ENCODE measurements at regions not wholly inside any gene's neighbourhood (a gene's known extent, or its start where the extent isn't known, plus 50 kb on each side); places are given as distances from the start of the nearest gene placed in this dataset.

DNA sequence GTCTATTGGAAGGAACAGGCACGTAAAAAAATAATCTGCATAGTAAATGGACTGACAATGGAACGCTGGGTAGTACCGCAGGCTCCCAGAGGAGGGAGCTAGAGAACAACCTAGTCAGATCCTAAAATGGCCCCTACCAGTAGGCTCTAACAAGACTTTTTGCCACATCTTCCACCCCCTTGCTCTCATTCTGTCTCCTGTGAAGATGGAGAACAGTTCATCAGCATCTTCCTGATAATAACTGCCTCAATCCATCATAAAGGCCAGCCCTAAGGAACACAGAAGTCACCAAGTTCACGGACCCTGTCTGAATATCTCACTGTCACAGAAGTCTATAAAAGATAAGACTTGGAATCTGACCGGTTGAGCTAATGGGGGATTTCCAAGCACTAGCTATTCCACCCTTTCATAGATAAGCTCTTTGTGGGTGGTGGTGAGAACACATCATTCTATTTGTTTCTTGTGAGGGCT, 133.4 kb downstream of the SLC1A3 start:
- TF ChIP-seq SIN3A (IDR thresholded peaks at IDR 0.05; ENCODE audit: borderline replicate concordance, insufficient read depth, low read length) (no peak), TAF1 (IDR thresholded peaks at IDR 0.05; ENCODE audit: borderline replicate concordance, insufficient read depth, low read length) (no peak), POLR2AphosphoS5 (IDR thresholded peaks at IDR 0.05; ENCODE audit: low read depth, low read length) (no peak), FOXP2 (optimal IDR thresholded peaks at IDR 0.05; ENCODE audit: borderline replicate concordance, extremely low read depth, extremely low read length, insufficient read depth) (no peak)
- TF ChIP-seq, protein P1, sequence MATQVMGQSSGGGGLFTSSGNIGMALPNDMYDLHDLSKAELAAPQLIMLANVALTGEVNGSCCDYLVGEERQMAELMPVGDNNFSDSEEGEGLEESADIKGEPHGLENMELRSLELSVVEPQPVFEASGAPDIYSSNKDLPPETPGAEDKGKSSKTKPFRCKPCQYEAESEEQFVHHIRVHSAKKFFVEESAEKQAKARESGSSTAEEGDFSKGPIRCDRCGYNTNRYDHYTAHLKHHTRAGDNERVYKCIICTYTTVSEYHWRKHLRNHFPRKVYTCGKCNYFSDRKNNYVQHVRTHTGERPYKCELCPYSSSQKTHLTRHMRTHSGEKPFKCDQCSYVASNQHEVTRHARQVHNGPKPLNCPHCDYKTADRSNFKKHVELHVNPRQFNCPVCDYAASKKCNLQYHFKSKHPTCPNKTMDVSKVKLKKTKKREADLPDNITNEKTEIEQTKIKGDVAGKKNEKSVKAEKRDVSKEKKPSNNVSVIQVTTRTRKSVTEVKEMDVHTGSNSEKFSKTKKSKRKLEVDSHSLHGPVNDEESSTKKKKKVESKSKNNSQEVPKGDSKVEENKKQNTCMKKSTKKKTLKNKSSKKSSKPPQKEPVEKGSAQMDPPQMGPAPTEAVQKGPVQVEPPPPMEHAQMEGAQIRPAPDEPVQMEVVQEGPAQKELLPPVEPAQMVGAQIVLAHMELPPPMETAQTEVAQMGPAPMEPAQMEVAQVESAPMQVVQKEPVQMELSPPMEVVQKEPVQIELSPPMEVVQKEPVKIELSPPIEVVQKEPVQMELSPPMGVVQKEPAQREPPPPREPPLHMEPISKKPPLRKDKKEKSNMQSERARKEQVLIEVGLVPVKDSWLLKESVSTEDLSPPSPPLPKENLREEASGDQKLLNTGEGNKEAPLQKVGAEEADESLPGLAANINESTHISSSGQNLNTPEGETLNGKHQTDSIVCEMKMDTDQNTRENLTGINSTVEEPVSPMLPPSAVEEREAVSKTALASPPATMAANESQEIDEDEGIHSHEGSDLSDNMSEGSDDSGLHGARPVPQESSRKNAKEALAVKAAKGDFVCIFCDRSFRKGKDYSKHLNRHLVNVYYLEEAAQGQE (IDR thresholded peaks at IDR 0.05; ENCODE audit: insufficient read depth in 1 of 2, low read depth in 2 of 2, low read length in 2 of 2): no peak

DNA sequence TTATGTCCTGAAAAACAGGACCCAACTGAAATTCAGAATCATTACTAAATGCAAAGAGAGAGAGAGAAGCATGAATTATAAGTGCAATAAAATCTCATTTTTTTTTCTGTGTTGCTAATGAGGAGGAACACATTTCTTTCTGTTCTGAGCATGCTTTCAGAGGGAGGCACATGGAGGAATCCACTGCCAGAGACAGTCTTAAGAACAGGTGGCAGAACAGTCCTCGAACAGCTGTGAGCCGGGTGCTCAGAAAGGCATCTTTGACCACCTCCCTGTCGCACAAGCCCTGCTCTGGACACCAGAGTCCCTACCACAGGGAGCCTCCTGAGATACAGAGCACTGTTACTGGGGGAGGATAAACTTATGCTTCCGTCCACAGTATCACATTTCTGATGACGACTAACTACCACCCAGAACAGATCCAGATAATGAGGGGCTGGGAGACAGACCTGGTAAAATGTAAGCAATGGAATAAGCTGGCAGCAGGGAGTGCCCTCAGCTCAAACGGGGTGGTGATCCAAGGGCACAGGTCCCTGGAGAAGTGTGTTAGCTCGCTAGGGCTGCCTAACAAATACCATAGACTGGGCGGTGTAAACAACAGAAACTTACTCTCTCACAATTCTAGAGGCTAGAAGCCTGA, 134.0 kb downstream of the SLC1A3 start:
- TF ChIP-seq SIN3A (IDR thresholded peaks at IDR 0.05; ENCODE audit: borderline replicate concordance, insufficient read depth, low read length) (no peak), TAF1 (IDR thresholded peaks at IDR 0.05; ENCODE audit: borderline replicate concordance, insufficient read depth, low read length) (no peak), POLR2AphosphoS5 (IDR thresholded peaks at IDR 0.05; ENCODE audit: low read depth, low read length) (no peak), FOXP2 (optimal IDR thresholded peaks at IDR 0.05; ENCODE audit: borderline replicate concordance, extremely low read depth, extremely low read length, insufficient read depth) (no peak)
- TF ChIP-seq, protein P1 (IDR thresholded peaks at IDR 0.05; ENCODE audit: insufficient read depth in 1 of 2, low read depth in 2 of 2, low read length in 2 of 2): no peak

DNA sequence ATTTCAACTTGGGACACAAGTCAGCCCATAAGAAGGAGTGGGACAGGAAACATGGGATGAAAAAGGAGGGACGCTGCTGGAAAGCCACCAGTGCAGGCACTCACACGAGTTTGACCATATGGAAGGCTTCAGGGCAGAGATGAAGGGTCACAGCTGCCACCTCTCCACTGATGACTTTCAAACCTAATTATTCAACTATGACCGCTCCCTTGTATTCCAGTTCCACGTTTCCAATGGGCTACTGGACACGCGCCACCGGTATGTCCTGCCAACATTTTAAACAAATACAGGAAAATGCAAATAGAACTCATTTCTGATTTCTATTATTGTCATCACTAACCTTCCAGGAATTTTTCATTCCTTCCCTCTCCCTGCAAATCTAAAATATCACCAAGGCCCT, 134.7 kb downstream of the SLC1A3 start:
- TF ChIP-seq SIN3A (IDR thresholded peaks at IDR 0.05; ENCODE audit: borderline replicate concordance, insufficient read depth, low read length) (no peak), TAF1 (IDR thresholded peaks at IDR 0.05; ENCODE audit: borderline replicate concordance, insufficient read depth, low read length) (no peak), POLR2AphosphoS5 (IDR thresholded peaks at IDR 0.05; ENCODE audit: low read depth, low read length) (no peak), FOXP2 (optimal IDR thresholded peaks at IDR 0.05; ENCODE audit: borderline replicate concordance, extremely low read depth, extremely low read length, insufficient read depth) (no peak)
- TF ChIP-seq, protein P1 (IDR thresholded peaks at IDR 0.05; ENCODE audit: insufficient read depth in 1 of 2, low read depth in 2 of 2, low read length in 2 of 2): no peak

DNA sequence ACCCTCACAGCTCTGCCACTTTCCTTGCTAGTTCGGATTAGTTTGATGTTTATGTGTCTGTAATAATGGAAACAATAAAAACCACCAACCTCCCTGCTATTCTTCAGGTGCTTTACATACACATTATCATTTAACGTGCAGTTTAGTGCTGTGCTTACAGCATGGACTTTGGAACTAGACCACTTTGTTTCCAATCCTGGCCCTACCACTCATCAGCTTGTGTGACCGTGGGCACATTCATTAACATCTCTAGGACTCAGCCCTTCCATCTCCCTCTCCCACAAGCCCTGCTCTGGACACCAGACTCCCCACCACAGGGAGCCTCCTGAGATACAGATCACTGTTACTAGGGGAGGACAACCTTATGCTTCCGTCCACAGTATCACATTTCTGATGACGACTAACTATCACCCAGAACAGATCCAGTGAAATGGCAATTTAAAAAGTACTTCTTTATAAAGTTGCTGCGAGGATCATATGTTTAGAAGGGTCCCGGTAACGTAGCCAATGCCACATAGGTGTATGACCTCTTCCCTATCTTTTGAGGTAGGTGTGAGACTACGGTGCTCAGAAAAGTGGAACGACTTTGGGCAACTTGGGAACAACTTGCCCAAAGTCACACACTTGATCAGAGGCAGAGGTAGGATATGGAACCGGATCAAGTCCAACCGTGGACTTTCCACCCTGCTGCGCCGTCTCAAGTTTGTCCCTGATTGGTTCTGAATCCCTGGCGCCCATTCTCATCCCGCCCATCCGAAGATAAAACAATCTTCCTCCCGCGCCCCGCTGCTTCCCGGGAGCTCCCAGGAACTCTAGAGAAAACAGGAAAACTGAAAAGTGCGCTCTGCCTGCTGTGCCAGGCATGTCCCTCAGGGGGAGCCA, 132.4 kb upstream of the NIPBL start:
- no peak for TF ChIP-seq POLR2AphosphoS5 (IDR thresholded peaks at IDR 0.05; ENCODE audit: low read depth, low read length)
- TF ChIP-seq FOXP2 (optimal IDR thresholded peaks at IDR 0.05; ENCODE audit: borderline replicate concordance, extremely low read depth, extremely low read length, insufficient read depth): no peak
- TF ChIP-seq, protein P1 (IDR thresholded peaks at IDR 0.05; ENCODE audit: insufficient read depth in 1 of 2, low read depth in 2 of 2, low read length in 2 of 2): no peak
- no peak for TF ChIP-seq SIN3A (IDR thresholded peaks at IDR 0.05; ENCODE audit: borderline replicate concordance, insufficient read depth, low read length)
- TF ChIP-seq TAF1 (IDR thresholded peaks at IDR 0.05; ENCODE audit: borderline replicate concordance, insufficient read depth, low read length): no peak

All from PFSK-1 (cell line).